ENCODE measurements at regions not wholly inside any gene's neighbourhood (a gene's known extent, or its start where the extent isn't known, plus 50 kb on each side); places are given as distances from the start of the nearest gene placed in this dataset.

- no peak for ATAC-seq (ENCODE audit: insufficient read depth, low FRiP score)
Measured at GRCh38 chr10:129416956-129417765, 49.9 kb upstream of the MGMT start.

More at GRCh38 chr10:129416956-129417765, 49.9 kb upstream of the MGMT start:
- H3K4me3 ChIP-seq = no peak overlapping the region
- no peaks in the 10 kb centered on the region for H3K36me3 ChIP-seq (ENCODE audit: control insufficient read depth in 4 of 4, insufficient read depth in 4 of 4, low read length in 4 of 4)
- H3K27ac ChIP-seq (ENCODE audit: low read depth in 1 of 2, low read length in 1 of 2) = no peak overlapping the region
- H3K9me3 ChIP-seq (ENCODE audit: control insufficient read depth in 4 of 4, insufficient read depth in 3 of 4, low read length in 3 of 4) = peaks cover 0 to 5% (median 0%) of the 10 kb centered on the region in 4 donors
- no peak for TF ChIP-seq CTCF (IDR thresholded peaks at IDR 0.05; ENCODE audit: control extremely low read depth, extremely low read depth)
- H3K4me1 ChIP-seq (ENCODE audit: control insufficient read depth in 5 of 5, insufficient read depth in 5 of 5, low read length in 5 of 5) = peaks cover 0 to 11% (median 4%) of the 10 kb centered on the region in 5 donors
- peak; percentile 49 to 67 (median 62) for DNase-seq
- peaks cover 0 to 59% (median 55%) of the 10 kb centered on the region in 3 donors for H3K27me3 ChIP-seq (ENCODE audit: control insufficient read depth in 3 of 3, insufficient read depth in 3 of 3, low read length in 2 of 3)
- no peak overlapping the region for H3K9ac ChIP-seq (ENCODE audit: insufficient read depth in 1 of 2, low read length in 2 of 2)
- 56 to 76% methylated on average over 14 of the region's 14 CpGs for WGBS, 2 donors

All from lung (tissue), 11 donors.